HEK293 (cell line): ENCODE measurements at regions not wholly inside any gene's neighbourhood (a gene's known extent, or its start where the extent isn't known, plus 50 kb on each side); places are given as distances from the start of the nearest gene placed in this dataset.

Experiments
- CTCF ChIA-PET: fragments of 350-600 bp; formaldehyde crosslinking; extraction: SDS; loops from one replicate; lab custom pipeline; 2021; ENCODE audit warnings: antibody characterized with exemption; lab: Yijun Ruan, JAX
- POLR2A ChIA-PET: fragments of 300-600 bp; formaldehyde crosslinking; extraction: SDS; loops from one replicate; lab custom pipeline; 2020; ENCODE audit warnings: antibody characterized with exemption, inconsistent platforms; lab: Yijun Ruan, JAX
- H3K27ac ChIP-seq: fragments of 200-500 bp; sonication (Bioruptor generic); 2 replicates; pipeline ENCODE4 v1.5.1; 2014; ENCODE audit warnings: low read depth, low read length, control low read depth, inconsistent platforms; ENCODE audit errors: extremely low read depth
- H3K36me3 ChIP-seq, 2 experiments: fragments of 200-500 bp in 1 of 2; sonication (Bioruptor generic) in 1 of 2; 1 replicate in 1 of 2; 2 replicates in 1 of 2; pipeline ENCODE4 v1.5.1; 2014 to 2017; ENCODE audit warnings: inconsistent platforms in 2 of 2, low read length in 2 of 2; ENCODE audit not compliant: control insufficient read depth in 2 of 2, insufficient read depth in 1 of 2
- H3K4me1 ChIP-seq: fragments of 200-500 bp; sonication (Bioruptor generic); 2 replicates; pipeline ENCODE4 v1.5.1; 2014; ENCODE audit warnings: mild to moderate bottlenecking, low read length, inconsistent platforms; ENCODE audit not compliant: control insufficient read depth, insufficient read depth
- H3K4me3 ChIP-seq: 2 replicates; pipeline ENCODE4 v1.5.1; 2011; ENCODE audit warnings: low read depth, mild to moderate bottlenecking, control low read depth, low read length, moderate library complexity
- H3K9me3 ChIP-seq: fragments of 200-500 bp; sonication (Bioruptor generic); 2 replicates; pipeline ENCODE4 v1.5.1; 2014; ENCODE audit warnings: low read depth, low read length, inconsistent platforms; ENCODE audit not compliant: control insufficient read depth, insufficient read depth
- GLI2 ChIP-seq: fragments of 450-650 bp; formaldehyde crosslinking; IDR thresholded peaks from 2 replicates; pipeline ENCODE4; 2017; ENCODE audit warnings: missing biosample characterization, missing genetic modification characterization, low read depth, borderline replicate concordance
- HOXC10 ChIP-seq: sonication (generic); formaldehyde crosslinking; IDR thresholded peaks from 2 replicates; pipeline ENCODE4 v1.8.1; 2023; ENCODE audit warnings: mild to moderate bottlenecking, missing genetic modification reagents
- KLF17 ChIP-seq: fragments of 450-650 bp; formaldehyde crosslinking; IDR thresholded peaks from 2 replicates; pipeline ENCODE4 v1.5.1; 2016; ENCODE audit warnings: missing biosample characterization, missing genetic modification characterization
- KLF9 ChIP-seq: fragments of 450-650 bp; formaldehyde crosslinking; IDR thresholded peaks from 2 replicates; pipeline ENCODE4 v1.5.1; 2016; ENCODE audit warnings: missing biosample characterization, missing genetic modification characterization, low read depth
- OVOL3 ChIP-seq: fragments of 450-650 bp; formaldehyde crosslinking; IDR thresholded peaks from 2 replicates; pipeline ENCODE4 v1.5.1; 2016; ENCODE audit warnings: missing biosample characterization, missing genetic modification characterization
- SP3 ChIP-seq: fragments of 450-650 bp; formaldehyde crosslinking; IDR thresholded peaks from 2 replicates; pipeline ENCODE4 v1.5.1; 2016; ENCODE audit warnings: missing biosample characterization, missing genetic modification characterization
- TCF7L2 ChIP-seq: IDR thresholded peaks from 2 replicates; pipeline ENCODE4 v1.6.1; 2011; ENCODE audit warnings: low read depth, mild to moderate bottlenecking, inconsistent platforms, low read length, moderate library complexity, borderline replicate concordance
- YY2 ChIP-seq: fragments of 450-650 bp; formaldehyde crosslinking; IDR thresholded peaks from 2 replicates; pipeline ENCODE4 v1.5.1; 2016; ENCODE audit warnings: missing biosample characterization, missing genetic modification characterization
- ZBTB11 ChIP-seq: fragments of 450-650 bp; formaldehyde crosslinking; conservative IDR thresholded peaks from 2 replicates; pipeline ENCODE4 v1.5.1; 2016; ENCODE audit warnings: low read depth, missing biosample characterization, missing genetic modification characterization
- ZNF341 ChIP-seq: fragments of 450-650 bp; formaldehyde crosslinking; IDR thresholded peaks from 2 replicates; pipeline ENCODE4; 2016; ENCODE audit warnings: low read depth, missing biosample characterization, missing genetic modification characterization
- ZNF350 ChIP-seq: fragments of 450-650 bp; formaldehyde crosslinking; IDR thresholded peaks from 2 replicates; pipeline ENCODE4 v1.5.0; 2017; ENCODE audit warnings: missing biosample characterization, mild to moderate bottlenecking, missing genetic modification characterization
- ZNF366 ChIP-seq: fragments of 450-650 bp; formaldehyde crosslinking; conservative IDR thresholded peaks from 2 replicates; pipeline ENCODE4 v1.5.1; 2016; ENCODE audit warnings: missing biosample characterization, missing genetic modification characterization
- ZNF449 ChIP-seq: fragments of 450-650 bp; formaldehyde crosslinking; IDR thresholded peaks from 2 replicates; pipeline ENCODE4 v1.5.1; 2017; ENCODE audit warnings: missing biosample characterization, mild to moderate bottlenecking, missing genetic modification characterization, moderate library complexity
- ZNF560 ChIP-seq: fragments of 450-650 bp; formaldehyde crosslinking; IDR thresholded peaks from 2 replicates; pipeline ENCODE4 v1.5.1; 2017; ENCODE audit warnings: missing biosample characterization, missing genetic modification characterization, borderline replicate concordance
- ZNF571 ChIP-seq: fragments of 450-650 bp; formaldehyde crosslinking; IDR thresholded peaks from 2 replicates; pipeline ENCODE4 v1.5.0; 2017; ENCODE audit warnings: missing biosample characterization, missing genetic modification characterization
- ZNF596 ChIP-seq: fragments of 450-650 bp; IDR thresholded peaks from 2 replicates; pipeline ENCODE4 v1.5.0; 2018; ENCODE audit warnings: missing biosample characterization, mild to moderate bottlenecking, missing genetic modification characterization, moderate library complexity
- ZNF654 ChIP-seq: fragments of 450-650 bp; formaldehyde crosslinking; IDR thresholded peaks from 2 replicates; pipeline ENCODE4 v1.5.1; 2016; ENCODE audit warnings: low read depth, missing biosample characterization, missing genetic modification characterization
- ZNF677 ChIP-seq: fragments of 450-650 bp; IDR thresholded peaks from 2 replicates; pipeline ENCODE4 v1.5.0; 2018; ENCODE audit warnings: missing biosample characterization, mild to moderate bottlenecking, missing genetic modification characterization, moderate library complexity
- TF ChIP-seq, protein P1 (sequence below): fragments of 450-650 bp; formaldehyde crosslinking; IDR thresholded peaks from 2 replicates; pipeline ENCODE4 v1.5.1; 2017; ENCODE audit warnings: missing biosample characterization, missing genetic modification characterization
- TF ChIP-seq, protein P2 (sequence below): fragments of 450-650 bp; formaldehyde crosslinking; IDR thresholded peaks from 2 replicates; pipeline ENCODE4 v1.5.1; 2016; ENCODE audit warnings: missing biosample characterization, missing genetic modification characterization
- TF ChIP-seq, protein P3 (sequence below): fragments of 450-650 bp; formaldehyde crosslinking; IDR thresholded peaks from 2 replicates; pipeline ENCODE4 v1.5.1; 2016; ENCODE audit warnings: missing biosample characterization, missing genetic modification characterization

DNA sequence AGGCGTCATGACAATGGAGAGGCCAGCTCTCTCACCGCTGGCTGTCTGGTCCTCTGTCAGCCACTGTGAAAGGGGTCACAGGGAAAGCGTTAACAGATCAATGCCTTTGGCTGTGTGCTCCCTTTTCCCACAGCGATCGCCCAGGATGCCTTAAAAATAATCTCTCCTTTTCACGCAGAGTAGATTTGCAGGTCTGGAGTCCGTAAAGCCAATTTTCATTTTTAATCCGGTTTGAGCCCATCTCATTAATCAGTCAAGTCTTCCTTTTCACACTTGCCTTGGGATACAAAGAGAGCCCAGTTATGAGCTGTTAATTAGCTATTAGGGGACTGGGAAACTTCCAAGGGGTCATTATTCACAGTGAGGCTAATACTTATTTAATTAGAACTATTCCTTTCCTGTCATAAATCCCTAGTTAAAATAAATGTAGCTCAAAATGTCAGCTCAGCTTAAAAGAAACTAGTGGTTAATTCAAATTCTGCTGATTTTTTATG, 104.3 kb upstream of the RASGRP1 start (continued):
- TF ChIP-seq ZNF654 (tag by site-specific recombination) (no peak), ZNF350 (tag by site-specific recombination) (no peak), SP3 (tag by site-specific recombination) (no peak), ZNF571 (tag by site-specific recombination) (no peak), ZNF341 (tag by site-specific recombination) (no peak), KLF9 (tag by site-specific recombination) (no peak), ZNF596 (tag by site-specific recombination) (no peak)
- TF ChIP-seq, protein P1, sequence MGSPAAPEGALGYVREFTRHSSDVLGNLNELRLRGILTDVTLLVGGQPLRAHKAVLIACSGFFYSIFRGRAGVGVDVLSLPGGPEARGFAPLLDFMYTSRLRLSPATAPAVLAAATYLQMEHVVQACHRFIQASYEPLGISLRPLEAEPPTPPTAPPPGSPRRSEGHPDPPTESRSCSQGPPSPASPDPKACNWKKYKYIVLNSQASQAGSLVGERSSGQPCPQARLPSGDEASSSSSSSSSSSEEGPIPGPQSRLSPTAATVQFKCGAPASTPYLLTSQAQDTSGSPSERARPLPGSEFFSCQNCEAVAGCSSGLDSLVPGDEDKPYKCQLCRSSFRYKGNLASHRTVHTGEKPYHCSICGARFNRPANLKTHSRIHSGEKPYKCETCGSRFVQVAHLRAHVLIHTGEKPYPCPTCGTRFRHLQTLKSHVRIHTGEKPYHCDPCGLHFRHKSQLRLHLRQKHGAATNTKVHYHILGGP (tag by site-specific recombination), result no peak
- TF ChIP-seq, all 188 proteins: peak for 0

DNA sequence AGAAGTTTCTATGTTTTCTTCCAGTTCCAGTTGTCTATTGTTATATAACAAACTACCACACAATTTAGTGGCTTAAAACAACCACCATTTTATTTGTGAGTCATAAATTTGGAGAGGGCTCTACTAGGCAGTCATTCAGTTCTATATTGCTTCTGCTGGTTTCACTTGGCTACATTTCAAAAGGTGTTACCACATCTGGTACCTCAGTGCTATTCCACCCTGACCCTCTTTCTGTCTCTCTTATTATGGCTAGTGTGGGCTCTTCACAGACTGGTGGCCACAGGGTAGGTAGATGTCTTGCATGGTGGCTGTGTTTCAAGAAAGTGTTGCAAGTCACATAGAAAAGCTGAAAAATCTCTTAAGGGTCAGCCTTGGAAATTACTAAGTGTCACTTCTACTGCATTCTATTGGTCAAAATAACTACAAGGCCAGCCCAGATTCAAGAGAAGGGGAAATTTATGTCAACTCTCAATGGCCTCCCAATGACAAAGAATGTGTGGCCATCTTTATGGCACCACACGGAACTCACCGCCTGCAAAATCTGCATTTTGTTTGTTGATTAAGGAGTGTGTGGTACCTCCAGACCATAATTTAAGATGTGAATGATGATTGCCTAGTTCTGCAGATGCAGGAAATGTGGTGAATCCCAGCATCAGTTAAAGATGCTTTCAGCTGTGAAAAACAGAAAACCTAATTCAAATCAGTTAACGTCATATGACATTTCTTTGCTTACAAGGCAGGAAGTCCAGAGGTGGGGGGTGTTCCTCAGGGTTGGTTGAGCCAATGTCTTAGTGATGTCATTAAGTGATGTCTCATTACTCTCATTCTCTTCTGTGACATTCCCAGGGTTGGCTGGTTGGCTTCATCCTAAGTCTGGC, 105.8 kb upstream of the RASGRP1 start:
- no peak for TF ChIP-seq GLI2 (tag by site-specific recombination)
- no peak for TF ChIP-seq TCF7L2
- TF ChIP-seq OVOL3 (tag by site-specific recombination), result no peak
- no peak for TF ChIP-seq ZBTB11 (tag by site-specific recombination)
- no peak for TF ChIP-seq YY2 (tag by site-specific recombination)
- CTCF ChIA-PET, result no interaction called here
- Histone ChIP-seq H3K4me1 (no peaks in the 10 kb centered on the region), H3K36me3 (no peaks in the 10 kb centered on the region), H3K27ac (no peak overlapping the region), H3K9me3 (no peaks in the 10 kb centered on the region), H3K4me3 (no peak overlapping the region)
- POLR2A ChIA-PET, result no interaction called here

DNA sequence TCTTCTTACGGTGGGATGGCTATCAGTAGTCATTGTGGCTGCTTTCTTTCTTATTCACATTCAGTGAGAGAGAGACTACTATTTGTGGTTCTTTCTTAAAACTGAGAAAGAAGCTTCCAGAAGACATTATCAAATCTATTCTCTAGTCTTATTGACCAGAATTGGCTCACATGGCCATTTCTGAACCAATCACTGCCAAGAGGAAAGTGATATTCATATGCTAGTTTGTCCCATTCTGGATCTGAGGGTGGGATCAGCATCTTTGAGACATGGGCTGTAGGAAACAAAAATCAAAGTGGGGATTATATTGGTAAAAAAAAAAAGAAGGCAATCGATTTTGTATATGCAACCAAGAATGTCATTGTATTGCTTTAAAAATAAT, 106.4 kb upstream of the RASGRP1 start:
- CTCF ChIA-PET, result interaction anchor here (0.6 kb wide), 1 partner anchor 18 kb away, joined by 3 read pairs; no protein-coding TSS in a partner anchor
- POLR2A ChIA-PET, result no interaction called here
- Histone ChIP-seq H3K4me3 (no peak overlapping the region), H3K9me3 (no peaks in the 10 kb centered on the region), H3K36me3 (no peaks in the 10 kb centered on the region), H3K4me1 (no peaks in the 10 kb centered on the region), H3K27ac (no peak overlapping the region)
- no peak for TF ChIP-seq ZNF350 (tag by site-specific recombination)
- TF ChIP-seq KLF17 (tag by site-specific recombination), result no peak
- TF ChIP-seq ZNF449 (tag by site-specific recombination), result no peak
- no peak for TF ChIP-seq HOXC10 (CRISPR knock-in tag)
- TF ChIP-seq, protein P2, sequence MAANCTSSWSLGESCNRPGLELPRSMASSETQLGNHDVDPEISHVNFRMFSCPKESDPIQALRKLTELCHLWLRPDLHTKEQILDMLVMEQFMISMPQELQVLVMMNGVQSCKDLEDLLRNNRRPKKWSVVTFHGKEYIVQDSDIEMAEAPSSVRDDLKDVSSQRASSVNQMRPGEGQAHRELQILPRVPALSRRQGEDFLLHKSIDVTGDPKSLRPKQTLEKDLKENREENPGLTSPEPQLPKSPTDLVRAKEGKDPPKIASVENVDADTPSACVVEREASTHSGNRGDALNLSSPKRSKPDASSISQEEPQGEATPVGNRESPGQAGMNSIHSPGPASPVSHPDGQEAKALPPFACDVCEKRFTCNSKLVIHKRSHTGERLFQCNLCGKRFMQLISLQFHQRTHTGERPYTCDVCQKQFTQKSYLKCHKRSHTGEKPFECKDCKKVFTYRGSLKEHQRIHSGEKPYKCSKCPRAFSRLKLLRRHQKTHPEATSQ (tag by site-specific recombination), result no peak
- TF ChIP-seq, protein P3, sequence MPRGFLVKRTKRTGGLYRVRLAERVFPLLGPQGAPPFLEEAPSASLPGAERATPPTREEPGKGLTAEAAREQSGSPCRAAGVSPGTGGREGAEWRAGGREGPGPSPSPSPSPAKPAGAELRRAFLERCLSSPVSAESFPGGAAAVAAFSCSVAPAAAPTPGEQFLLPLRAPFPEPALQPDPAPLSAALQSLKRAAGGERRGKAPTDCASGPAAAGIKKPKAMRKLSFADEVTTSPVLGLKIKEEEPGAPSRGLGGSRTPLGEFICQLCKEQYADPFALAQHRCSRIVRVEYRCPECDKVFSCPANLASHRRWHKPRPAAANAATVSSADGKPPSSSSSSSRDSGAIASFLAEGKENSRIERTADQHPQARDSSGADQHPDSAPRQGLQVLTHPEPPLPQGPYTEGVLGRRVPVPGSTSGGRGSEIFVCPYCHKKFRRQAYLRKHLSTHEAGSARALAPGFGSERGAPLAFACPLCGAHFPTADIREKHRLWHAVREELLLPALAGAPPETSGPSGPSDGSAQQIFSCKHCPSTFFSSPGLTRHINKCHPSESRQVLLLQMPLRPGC, result no peak
- no peak for TF ChIP-seq ZNF560 (tag by site-specific recombination)
- TF ChIP-seq ZNF366, result no peak
- no peak for TF ChIP-seq ZNF677
- no peak for TF ChIP-seq OVOL3 (tag by site-specific recombination)
